ENCODE measurements at regions not wholly inside any gene's neighbourhood (a gene's known extent, or its start where the extent isn't known, plus 50 kb on each side); places are given as distances from the start of the nearest gene placed in this dataset.
A peak's percentile ranks its signal among the peaks of the same experiment; 100 is the strongest.

GRCh38 chr11:71140206-71140919 lies 112.0 kb downstream of the SHANK2 start:
- no peak overlapping the region for H3K4me3 ChIP-seq (ENCODE audit: low read depth, low read length)
- no peak for TF ChIP-seq CTCF (IDR thresholded peaks at IDR 0.05; ENCODE audit: insufficient read depth, low read length)
- no peak for DNase-seq (ENCODE audit: low read depth)

- TF ChIP-seq CTCF (IDR thresholded peaks at IDR 0.05; ENCODE audit: insufficient read depth, low read length): no peak
- no peak overlapping the region for H3K4me3 ChIP-seq (ENCODE audit: low read depth, low read length)
- DNase-seq (ENCODE audit: low read depth): peak; percentile 19
These were observed 112.7 kb downstream of the SHANK2 start for GRCh38 chr11:71139516-71140205.

GRCh38 chr11:71138737-71139425 lies 113.5 kb downstream of the SHANK2 start:
- no peak for TF ChIP-seq CTCF (IDR thresholded peaks at IDR 0.05; ENCODE audit: insufficient read depth, low read length)
- no peak overlapping the region for H3K4me3 ChIP-seq (ENCODE audit: low read depth, low read length)
- no peak for DNase-seq (ENCODE audit: low read depth)

GRCh38 chr11:71137376-71137775 lies 115.0 kb downstream of the SHANK2 start:
- no peak for DNase-seq (ENCODE audit: low read depth)
- no peak overlapping the region for H3K4me3 ChIP-seq (ENCODE audit: low read depth, low read length)
- no peak for TF ChIP-seq CTCF (IDR thresholded peaks at IDR 0.05; ENCODE audit: insufficient read depth, low read length)

GRCh38 chr11:71136095-71136845 lies 116.1 kb downstream of the SHANK2 start:
- no peak overlapping the region for H3K4me3 ChIP-seq (ENCODE audit: low read depth, low read length)
- DNase-seq (ENCODE audit: low read depth): no peak
- no peak for TF ChIP-seq CTCF (IDR thresholded peaks at IDR 0.05; ENCODE audit: insufficient read depth, low read length)

- no peak for DNase-seq (ENCODE audit: low read depth)
These were observed 117.3 kb downstream of the SHANK2 start for GRCh38 chr11:71135112-71135511.

More at GRCh38 chr11:71135112-71135511, 117.3 kb downstream of the SHANK2 start:
- H3K4me3 ChIP-seq (ENCODE audit: low read depth, low read length): no peak overlapping the region
- TF ChIP-seq CTCF (IDR thresholded peaks at IDR 0.05; ENCODE audit: insufficient read depth, low read length): no peak
